Kidney (tissue), 13 donors: ENCODE measurements at regions not wholly inside any gene's neighbourhood (a gene's known extent, or its start where the extent isn't known, plus 50 kb on each side); places are given as distances from the start of the nearest gene placed in this dataset.

Experiments used
- DNase-seq, 5 donors: peaks; one replicate each; pipeline ENCODE4 v3.0.0-alpha.2; 2013 to 2020
- FAIRE-seq: peaks from 2 replicates; lab custom pipeline; 2012; peaks lifted over from hg19 to GRCh38; lab: Jason Lieb, UNC
- H3K27ac ChIP-seq, 2 donors: one replicate each; pipeline ENCODE4 v1.7.0; 2013; ENCODE audit warnings: low read depth in 2 of 2, low read length in 2 of 2, inconsistent platforms in 1 of 2
- H3K27me3 ChIP-seq: one replicate; pipeline ENCODE4 v1.7.1; 2013; ENCODE audit warnings: low read length, inconsistent platforms; ENCODE audit not compliant: control insufficient read depth, insufficient read depth
- H3K36me3 ChIP-seq, 3 donors: one replicate each; pipeline versions ENCODE4 v1.7.0 to v1.7.1; 2013; ENCODE audit warnings: low read length in 3 of 3, control low read depth in 1 of 3, inconsistent platforms in 1 of 3; ENCODE audit not compliant: insufficient read depth in 3 of 3, control insufficient read depth in 2 of 3
- H3K4me1 ChIP-seq, 3 donors: one replicate each; pipeline versions ENCODE4 v1.7.0 to v1.7.1; 2013; ENCODE audit warnings: low read length in 3 of 3, inconsistent platforms in 1 of 3, low read depth in 1 of 3; ENCODE audit not compliant: control insufficient read depth in 2 of 3, insufficient read depth in 2 of 3
- H3K4me3 ChIP-seq, 3 donors: one replicate each; pipeline versions ENCODE4 v1.7.0 to v1.8.1; 2013; ENCODE audit warnings: low read length in 3 of 3, control low read depth in 1 of 3, inconsistent platforms in 1 of 3
- H3K9ac ChIP-seq, 3 donors: one replicate each; pipeline versions ENCODE4 v1.7.0 to v1.7.1; 2013; ENCODE audit warnings: low read length in 3 of 3, control low read depth in 1 of 3, inconsistent platforms in 1 of 3
- H3K9me3 ChIP-seq, 3 donors: one replicate each; pipeline versions ENCODE4 v1.7.0 to v1.7.1; 2013; ENCODE audit warnings: low read length in 3 of 3, control low read depth in 1 of 3, inconsistent platforms in 1 of 3; ENCODE audit not compliant: control insufficient read depth in 2 of 3, insufficient read depth in 1 of 3
- CTCF ChIP-seq: IDR thresholded peaks from 3 replicates; pipeline ENCODE4 v1.5.1; 2012; ENCODE audit warnings: mild to moderate bottlenecking, moderate library complexity, borderline replicate concordance; ENCODE audit not compliant: insufficient read depth; ENCODE audit errors: extremely low read depth
- intact Hi-C: fragments of 100-400 bp; cut with DNase I; formaldehyde crosslinking; loops from one replicate; pipeline ENCODE4 v1.11.1; 2022
- donor health status: control.
- donor health status: control.
- donor health status: control.
- donor health status: control.
- donor health status: control.
- donor health status: DM: yes; HTN: yes; CAD: no.
- donor health status: Normal renal cell carcinoma (clear cell type).

- intact Hi-C loops: no loop called here
- Histone ChIP-seq H3K27ac (no peak overlapping the region), H3K36me3 (no peaks in the 10 kb centered on the region), H3K9me3 (peaks cover 0 to 16% (median 5%) of the 10 kb centered on the region in 3 donors), H3K27me3 (no peaks in the 10 kb centered on the region), H3K4me1 (no peaks in the 10 kb centered on the region), H3K4me3 (no peak overlapping the region), H3K9ac (no peak overlapping the region)
- DNase-seq: no peak
- no peak for TF ChIP-seq CTCF
- FAIRE-seq: no peak
These were observed 389.6 kb upstream of the HS6ST1 start for GRCh38 chr2:128708106-128708816.

- Histone ChIP-seq H3K9me3 (peaks cover 0 to 16% (median 5%) of the 10 kb centered on the region in 3 donors), H3K4me3 (no peak overlapping the region), H3K4me1 (no peaks in the 10 kb centered on the region), H3K27ac (no peak overlapping the region), H3K27me3 (no peaks in the 10 kb centered on the region), H3K36me3 (no peaks in the 10 kb centered on the region), H3K9ac (no peak overlapping the region)
- intact Hi-C loops: no loop called here
- no peak for TF ChIP-seq CTCF
- DNase-seq (no peak), FAIRE-seq (no peak)
These were observed 391.6 kb upstream of the HS6ST1 start for GRCh38 chr2:128710242-128710641.

GRCh38 chr2:128710729-128711128, 392.1 kb upstream of the HS6ST1 start:
- TF ChIP-seq CTCF: no peak
- intact Hi-C loops: no loop called here
- no peak for FAIRE-seq
- DNase-seq: no peak
- Histone ChIP-seq H3K4me1 (no peaks in the 10 kb centered on the region), H3K36me3 (no peaks in the 10 kb centered on the region), H3K9me3 (peaks cover 0 to 16% (median 5%) of the 10 kb centered on the region in 3 donors), H3K27ac (no peak overlapping the region), H3K27me3 (no peaks in the 10 kb centered on the region), H3K9ac (no peak overlapping the region), H3K4me3 (no peak overlapping the region)
